Gastroesophageal sphincter (tissue), 4 donors: ENCODE measurements at regions not wholly inside any gene's neighbourhood (a gene's known extent, or its start where the extent isn't known, plus 50 kb on each side); places are given as distances from the start of the nearest gene placed in this dataset.
A peak's percentile ranks its signal among the peaks of the same experiment; 100 is the strongest.

Experiments
- ATAC-seq: fragments of 150-250 bp; one replicate; pipeline ENCODE4 v1.9.1; 2016; ENCODE audit warnings: mild to moderate bottlenecking, moderate library complexity
- H3K27ac ChIP-seq, 4 donors: fragments of 200-600 bp; sonication (generic) in 3 of 4; 1 replicate in 3 of 4; 2 replicates in 1 of 4; pipeline ENCODE4 v1.5.1; 2016 to 2019
- H3K27me3 ChIP-seq: fragments of 200-600 bp; sonication (generic); one replicate; pipeline ENCODE4 v1.5.1; 2019
- H3K36me3 ChIP-seq, 2 donors: fragments of 200-600 bp; sonication (generic); one replicate each; pipeline ENCODE4 v1.5.1; 2019; ENCODE audit warnings: control low read depth in 1 of 2
- H3K4me1 ChIP-seq, 3 donors: fragments of 200-600 bp; sonication (generic); 1 replicate in 2 of 3; 2 replicates in 1 of 3; pipeline ENCODE4 v1.5.1; 2016 to 2019; ENCODE audit warnings: control low read depth in 2 of 3
- H3K4me3 ChIP-seq, 2 donors: fragments of 200-600 bp; sonication (generic); one replicate each; pipeline ENCODE4 v1.5.1; 2019; ENCODE audit warnings: mild to moderate bottlenecking in 1 of 2, moderate library complexity in 1 of 2
- H3K9me3 ChIP-seq, 3 donors: fragments of 200-600 bp; sonication (generic); one replicate each; pipeline ENCODE4 v1.5.1; 2017 to 2019; ENCODE audit warnings: control low read depth in 2 of 3
- CTCF ChIP-seq, 4 experiments: fragments of 200-600 bp in 2 of 4; fragments of 450-650 bp in 2 of 4; sonication (generic) in 1 of 4; IDR thresholded peaks; one replicate each; pipeline ENCODE4 v1.5.1; 2017 to 2019; ENCODE audit warnings: antibody characterized with exemption in 4 of 4, mild to moderate bottlenecking in 2 of 4, moderate library complexity in 2 of 4
- EP300 ChIP-seq: sonication (generic); formaldehyde crosslinking; IDR thresholded peaks from one replicate; pipeline ENCODE4 v1.6.1; 2017; ENCODE audit warnings: antibody characterized with exemption, mild to moderate bottlenecking
- POLR2A ChIP-seq, 2 donors: fragments of 450-650 bp; IDR thresholded peaks; one replicate each; pipeline ENCODE4 v1.6.1; 2017; ENCODE audit warnings: antibody characterized with exemption in 2 of 2, mild to moderate bottlenecking in 2 of 2, moderate library complexity in 1 of 2
- POLR2AphosphoS5 ChIP-seq: sonication (generic); formaldehyde crosslinking; IDR thresholded peaks from one replicate; pipeline ENCODE4 v1.6.1; 2017; ENCODE audit warnings: antibody characterized with exemption
- WGBS, 2 donors: methylation state at CpG; one replicate each; pipeline ENCODE4 v1.1.5; 2018; ENCODE audit warnings: low coverage in 1 of 2; 5-methylcytosine and 5-hydroxymethylcytosine counted together

- no peak for TF ChIP-seq CTCF (IDR thresholded peaks at IDR 0.05)
- TF ChIP-seq POLR2A (IDR thresholded peaks at IDR 0.05) = no peak
- no peak for TF ChIP-seq EP300
- no peak for TF ChIP-seq POLR2AphosphoS5
- no peaks in the 10 kb centered on the region for H3K36me3 ChIP-seq
- H3K9me3 ChIP-seq = no peaks in the 10 kb centered on the region
- H3K4me1 ChIP-seq = peaks cover 0 to 28% (median 0%) of the 10 kb centered on the region in 3 donors
- H3K27ac ChIP-seq = no peak overlapping the region
- peaks cover 14% of the 10 kb centered on the region for H3K27me3 ChIP-seq
- H3K4me3 ChIP-seq = peak overlapping the region in 1 of 2 donors; percentile 57
- ATAC-seq = no peak
- WGBS, 2 donors = 87 to 100% methylated on average over 1 to 4 of the region's 20 CpGs
Measured at GRCh38 chr17:77281904-77282367, 141.2 kb downstream of the SEC14L1 start.

- no peak overlapping the region for H3K4me3 ChIP-seq
- no peak overlapping the region for H3K27ac ChIP-seq
- peaks cover 0 to 34% (median 0%) of the 10 kb centered on the region in 3 donors for H3K4me1 ChIP-seq
- ATAC-seq = no peak
- no peak for TF ChIP-seq CTCF (IDR thresholded peaks at IDR 0.05)
- no peak for TF ChIP-seq EP300
- TF ChIP-seq POLR2AphosphoS5 = peak; percentile 26
- TF ChIP-seq POLR2A (IDR thresholded peaks at IDR 0.05) = no peak
- no peaks in the 10 kb centered on the region for H3K9me3 ChIP-seq
- WGBS, 2 donors = 54 to 74% methylated on average over 4 to 13 of the region's 24 CpGs
- no peaks in the 10 kb centered on the region for H3K36me3 ChIP-seq
- H3K27me3 ChIP-seq = peaks cover 14% of the 10 kb centered on the region
Measured at GRCh38 chr17:77282524-77283515, 142.1 kb downstream of the SEC14L1 start.

DNA sequence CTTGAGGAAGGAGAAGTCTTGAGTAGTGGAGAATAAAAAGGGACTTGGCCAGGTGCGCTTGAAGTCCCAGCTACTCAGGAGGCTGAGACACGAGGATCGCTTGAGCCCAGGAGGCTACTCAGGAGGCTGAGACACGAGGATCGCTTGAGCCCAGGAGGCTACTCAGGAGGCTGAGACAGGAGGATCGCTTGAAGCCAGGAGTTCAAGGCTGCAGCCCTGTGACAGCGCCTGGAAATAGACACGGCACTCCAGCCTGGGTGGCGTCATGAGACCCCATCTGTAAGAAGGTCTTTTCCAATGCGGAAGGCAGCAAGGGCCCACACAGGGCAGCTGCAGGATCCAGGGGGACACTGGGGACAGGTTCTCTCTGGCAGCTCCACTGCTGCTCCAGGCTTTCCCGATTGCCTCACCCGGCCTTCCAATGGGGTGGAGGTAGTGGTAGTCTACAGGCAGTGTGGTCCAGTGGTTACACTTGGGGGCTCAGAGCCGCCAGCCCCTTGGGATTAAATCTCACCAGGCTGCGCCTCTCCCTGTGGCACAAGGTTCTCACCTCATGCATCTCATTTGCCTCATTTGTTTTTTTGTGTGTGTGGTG lies 143.4 kb downstream of the SEC14L1 start:
- 97 to 100% methylated on average over 4 to 6 of the region's 14 CpGs for WGBS, 2 donors
- no peaks in the 10 kb centered on the region for H3K9me3 ChIP-seq
- peaks cover 14% of the 10 kb centered on the region for H3K27me3 ChIP-seq
- ATAC-seq = no peak
- H3K27ac ChIP-seq = no peak overlapping the region
- no peaks in the 10 kb centered on the region for H3K36me3 ChIP-seq
- TF ChIP-seq POLR2AphosphoS5 = no peak
- H3K4me3 ChIP-seq = no peak overlapping the region
- H3K4me1 ChIP-seq = peaks cover 0 to 34% (median 0%) of the 10 kb centered on the region in 3 donors

- Histone ChIP-seq H3K27me3 (peaks cover 14% of the 10 kb centered on the region), H3K9me3 (no peaks in the 10 kb centered on the region), H3K36me3 (no peaks in the 10 kb centered on the region), H3K27ac (no peak overlapping the region), H3K4me3 (no peak overlapping the region), H3K4me1 (peaks cover 0 to 25% (median 0%) of the 10 kb centered on the region in 3 donors)
- 0 to 87% methylated on average over 1 to 10 of the region's 34 CpGs for WGBS, 2 donors
- peak; percentile 34 for ATAC-seq
- TF ChIP-seq POLR2A (IDR thresholded peaks at IDR 0.05) = no peak
- peak; percentile 50 for TF ChIP-seq POLR2AphosphoS5
- no peak for TF ChIP-seq EP300
Measured at GRCh38 chr17:77285594-77286390, 145.0 kb downstream of the SEC14L1 start.

GRCh38 chr17:77286391-77286640 lies 145.5 kb downstream of the SEC14L1 start:
- H3K4me3 ChIP-seq = no peak overlapping the region
- ATAC-seq = no peak
- no peaks in the 10 kb centered on the region for H3K36me3 ChIP-seq
- H3K4me1 ChIP-seq = peaks cover 0 to 20% (median 0%) of the 10 kb centered on the region in 3 donors
- no peak overlapping the region for H3K27ac ChIP-seq
- peaks cover 10% of the 10 kb centered on the region for H3K27me3 ChIP-seq
- no peaks in the 10 kb centered on the region for H3K9me3 ChIP-seq
- TF ChIP-seq CTCF (IDR thresholded peaks at IDR 0.05) (no peak), EP300 (no peak), POLR2A (IDR thresholded peaks at IDR 0.05) (no peak), POLR2AphosphoS5 (no peak)
